22Rv1 (cell line): ENCODE measurements at regions not wholly inside any gene's neighbourhood (a gene's known extent, or its start where the extent isn't known, plus 50 kb on each side); places are given as distances from the start of the nearest gene placed in this dataset.

Experiments used
- CTCF ChIP-seq: fragments of 450-650 bp; IDR thresholded peaks from 2 replicates; pipeline ENCODE4 v1.5.1; 2017; ENCODE audit warnings: mild to moderate bottlenecking
- ZFX ChIP-seq: fragments of 450-650 bp; IDR thresholded peaks from 2 replicates; pipeline ENCODE4 v1.6.1; 2017; ENCODE audit warnings: antibody characterized with exemption, borderline replicate concordance

GRCh38 chr1:83098791-83099190 is 900.1 kb downstream of the TTLL7 start:
- no peak for TF ChIP-seq CTCF
- TF ChIP-seq ZFX = no peak
